ENCODE measurements at regions not wholly inside any gene's neighbourhood (a gene's known extent, or its start where the extent isn't known, plus 50 kb on each side); places are given as distances from the start of the nearest gene placed in this dataset.

GRCh38 chr1:56286506-56286905, 292.9 kb downstream of the PLPP3 start:
- TF ChIP-seq POLR2AphosphoS5 (IDR thresholded peaks at IDR 0.05; ENCODE audit: borderline replicate concordance, low read depth, low read length): no peak
- TF ChIP-seq EZH2 (IDR thresholded peaks at IDR 0.05): no peak
- TF ChIP-seq FOXP2 (optimal IDR thresholded peaks at IDR 0.05; ENCODE audit: control extremely low read depth, extremely low read length, insufficient read depth): no peak
